ENCODE measurements at regions not wholly inside any gene's neighbourhood (a gene's known extent, or its start where the extent isn't known, plus 50 kb on each side); places are given as distances from the start of the nearest gene placed in this dataset.

DNA sequence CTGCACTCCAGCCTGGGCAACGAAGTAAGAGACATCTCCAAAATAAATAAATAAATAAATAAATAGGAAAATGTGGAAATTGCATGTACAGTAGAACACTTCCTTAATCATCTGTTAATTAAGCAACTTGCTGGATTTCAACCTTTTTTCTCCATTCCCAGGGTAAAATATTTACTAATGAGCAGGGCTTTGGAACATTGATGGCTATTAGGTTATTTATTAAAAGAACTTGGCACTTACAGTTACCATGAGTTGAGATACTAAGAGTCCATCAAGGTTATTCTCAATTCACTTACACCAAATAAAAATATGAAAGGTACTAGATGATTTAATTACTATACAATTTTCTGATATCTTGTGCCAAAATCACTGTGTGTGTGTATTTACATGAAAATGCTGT is 607.1 kb downstream of the PCDH18 start:
- DNase-seq (ENCODE audit: low read depth): no peak

GRCh38 chr4:136922066-136922465 is 610.2 kb downstream of the PCDH18 start:
- no peak for DNase-seq (ENCODE audit: low read depth)

- no peak for DNase-seq (ENCODE audit: low read depth)
Measured at GRCh38 chr4:136920092-136920881, 612.0 kb downstream of the PCDH18 start.

DNA sequence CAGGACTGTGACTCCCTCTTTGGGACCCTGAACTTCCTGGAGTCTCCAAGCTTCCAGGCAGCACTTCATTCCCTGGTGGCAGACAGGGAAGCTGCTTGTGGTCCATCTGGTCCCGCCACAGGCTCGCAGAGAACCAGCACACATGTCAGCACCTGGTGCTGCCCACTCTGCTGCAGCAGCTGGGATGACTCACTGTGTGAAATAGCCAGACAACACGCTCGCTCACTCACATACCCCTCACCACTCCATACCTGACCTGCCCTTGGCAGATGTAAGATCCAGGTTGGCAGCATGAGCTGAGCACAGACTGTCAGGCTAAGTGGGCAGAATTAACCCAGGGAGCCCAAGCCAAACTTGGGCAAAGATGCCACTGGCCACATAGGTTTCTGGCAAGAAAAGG is 613.5 kb downstream of the PCDH18 start:
- DNase-seq (ENCODE audit: low read depth): no peak

DNA sequence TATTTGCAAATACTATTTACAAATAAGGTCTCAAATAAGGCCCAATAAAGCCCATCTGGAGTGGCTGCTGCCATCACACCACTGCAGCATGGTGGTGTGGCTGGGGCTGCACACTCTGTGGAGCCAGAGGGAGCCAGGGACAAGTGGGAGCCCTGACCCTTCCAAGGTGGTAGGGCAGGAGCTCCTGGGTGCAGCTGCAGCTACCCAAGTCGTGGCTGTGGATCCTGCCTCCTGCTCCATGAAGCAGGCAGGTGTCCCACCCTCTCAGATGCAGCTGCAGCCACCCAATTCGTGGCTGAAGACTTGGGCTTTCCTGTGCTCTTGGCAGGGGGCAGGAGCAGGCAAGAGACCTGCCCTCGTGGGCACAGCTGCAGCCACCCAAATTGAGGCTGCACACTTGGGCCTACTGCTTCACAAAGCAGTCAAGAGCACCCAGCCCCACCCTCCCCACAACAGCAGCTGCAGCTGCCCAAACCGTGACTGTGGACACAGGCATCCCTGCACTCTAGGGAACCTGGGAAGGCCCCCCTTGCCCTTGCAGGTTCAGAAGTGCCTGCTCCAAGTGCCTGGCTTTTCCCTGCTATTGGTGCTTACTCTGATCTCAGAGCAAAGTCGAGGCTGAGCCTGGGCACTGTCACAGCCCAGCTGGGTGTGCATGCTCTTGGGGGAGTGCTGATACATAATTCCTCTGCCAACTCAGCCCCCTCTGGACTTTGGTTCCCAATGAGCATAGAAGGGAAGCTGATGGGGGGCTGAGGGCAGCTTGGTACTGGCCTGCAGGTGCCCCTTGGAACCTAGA is 614.8 kb downstream of the PCDH18 start:
- no peak for DNase-seq (ENCODE audit: low read depth)

GRCh38 chr4:136909626-136910025 is 622.7 kb downstream of the PCDH18 start:
- no peak for DNase-seq (ENCODE audit: low read depth)

DNA sequence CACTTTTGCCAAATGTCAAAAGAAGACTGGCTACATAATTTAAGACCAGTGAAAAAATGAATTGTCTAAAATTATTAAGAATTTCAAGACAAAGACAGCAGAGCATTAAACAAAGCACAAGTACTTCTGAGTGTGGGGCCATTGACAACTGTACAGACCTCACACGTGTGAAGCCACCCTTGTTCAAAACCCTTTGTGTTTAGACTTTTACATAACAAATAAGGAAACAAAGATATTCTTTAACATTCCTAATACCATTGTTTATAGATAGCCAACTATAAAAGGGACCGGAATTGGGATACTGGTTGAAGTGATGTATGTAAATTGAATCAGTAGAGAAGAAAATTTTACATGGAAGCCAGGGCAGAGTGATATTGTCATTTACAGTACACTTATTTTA is 624.2 kb downstream of the PCDH18 start:
- DNase-seq (ENCODE audit: low read depth): no peak

DNA sequence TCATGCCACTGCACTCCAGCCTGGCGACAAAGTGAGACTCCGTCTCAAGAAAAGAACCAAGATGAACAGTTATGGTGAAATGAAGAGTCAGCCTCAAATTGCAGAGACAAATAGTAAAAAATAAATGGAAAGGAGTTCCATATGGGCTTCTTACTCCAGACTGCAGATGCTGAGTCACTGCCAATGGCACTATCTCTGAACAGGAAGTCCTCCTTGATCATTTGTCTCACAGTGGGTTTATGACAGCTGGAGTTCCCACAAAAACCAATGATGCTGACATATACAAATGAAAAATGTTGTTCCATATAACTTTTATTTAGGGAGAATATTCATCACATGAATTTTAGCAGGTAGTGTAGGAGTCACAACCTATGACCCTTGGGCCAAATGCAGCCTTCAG is 631.6 kb downstream of the PCDH18 start:
- no peak for DNase-seq (ENCODE audit: low read depth)

DNA sequence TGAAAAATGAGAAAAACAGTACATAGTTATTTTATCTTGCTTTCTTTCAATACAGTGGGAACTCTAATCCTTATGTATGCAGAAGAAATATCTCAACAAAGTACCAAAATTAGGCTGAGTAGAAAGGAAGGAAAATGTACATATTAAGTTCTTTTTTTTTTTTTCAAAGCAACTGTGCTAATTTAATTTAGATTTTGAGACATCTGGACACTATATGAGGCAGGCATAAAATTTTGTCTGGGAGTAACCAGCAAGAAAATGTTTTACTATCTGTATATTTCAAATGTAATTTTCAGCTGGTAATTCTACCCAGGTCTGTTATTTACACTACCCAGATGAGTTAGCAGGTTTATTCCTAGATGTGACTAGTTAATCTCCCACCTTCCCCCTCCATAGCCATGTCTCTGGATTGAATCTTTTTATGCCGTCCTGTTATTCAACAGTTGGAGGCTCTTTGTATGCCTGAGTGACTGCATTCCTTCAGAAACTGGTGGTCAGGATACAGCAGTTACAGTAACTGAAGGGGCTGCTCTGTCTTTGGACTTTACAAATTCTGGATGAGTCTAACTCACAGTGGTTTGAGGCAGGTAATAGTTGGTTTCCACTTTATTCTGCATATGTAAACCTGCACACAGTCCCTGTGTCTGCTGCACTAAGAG is 633.6 kb downstream of the PCDH18 start:
- no peak for DNase-seq (ENCODE audit: low read depth)

DNA sequence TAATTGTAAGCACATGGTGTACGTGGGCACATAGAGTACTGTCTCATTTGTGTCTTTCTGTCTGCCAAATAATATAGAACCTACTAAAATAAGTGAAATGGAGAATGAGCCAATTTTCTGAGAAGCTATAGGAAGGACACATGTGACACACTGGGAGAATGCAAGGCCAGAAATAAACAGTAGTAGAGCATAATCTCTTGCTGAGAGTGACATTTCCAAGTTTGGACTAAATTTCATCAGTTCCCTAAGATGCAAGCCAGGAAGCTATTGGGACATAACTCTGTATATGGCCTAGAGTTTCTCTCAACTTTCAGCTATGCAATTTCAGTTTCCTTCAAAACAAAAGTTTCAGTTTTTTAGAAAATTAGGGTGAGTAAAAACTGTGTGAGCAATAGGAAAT is 638.7 kb downstream of the PCDH18 start:
- DNase-seq (ENCODE audit: low read depth): no peak

DNA sequence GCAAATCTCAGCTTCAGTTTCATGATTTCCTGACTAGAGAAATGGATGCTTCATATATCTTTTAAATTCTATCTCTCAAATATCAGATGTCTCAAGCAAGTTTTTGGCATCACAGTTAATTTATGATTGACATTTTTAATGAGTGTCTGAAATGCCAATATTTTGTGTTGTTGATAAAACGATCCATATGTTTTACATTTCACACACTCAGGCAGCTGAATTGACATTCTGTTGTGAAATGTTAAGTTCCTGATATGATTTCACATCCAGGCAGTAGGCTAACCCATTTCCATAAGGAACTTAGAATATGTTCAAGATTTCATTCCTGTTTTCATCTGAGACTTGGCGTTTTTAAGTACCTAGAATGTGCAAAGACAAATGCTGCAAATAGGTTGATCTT is 650.6 kb downstream of the PCDH18 start:
- no peak for DNase-seq (ENCODE audit: low read depth)

DNA sequence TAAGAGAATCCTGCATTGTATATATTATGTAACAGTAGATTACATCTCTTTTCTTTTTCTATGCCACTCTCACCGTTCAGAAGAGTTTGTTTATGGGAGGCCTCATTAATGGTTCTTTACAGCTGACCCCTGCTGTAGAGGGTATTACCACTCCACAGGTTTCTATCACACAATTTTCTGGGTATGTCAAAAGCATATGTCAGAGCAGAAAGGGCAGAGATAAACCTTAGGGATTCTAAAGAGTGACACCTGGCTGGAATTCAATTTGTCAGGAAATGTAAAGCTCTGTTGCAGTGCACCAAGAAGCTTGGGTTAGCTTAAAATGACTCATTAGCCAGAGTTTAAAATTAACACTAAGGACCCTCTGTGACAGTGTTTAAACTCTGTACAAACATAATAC is 658.7 kb downstream of the PCDH18 start:
- DNase-seq (ENCODE audit: low read depth): no peak

GRCh38 chr4:136867465-136867864 is 664.8 kb downstream of the PCDH18 start:
- no peak for DNase-seq (ENCODE audit: low read depth)

DNA sequence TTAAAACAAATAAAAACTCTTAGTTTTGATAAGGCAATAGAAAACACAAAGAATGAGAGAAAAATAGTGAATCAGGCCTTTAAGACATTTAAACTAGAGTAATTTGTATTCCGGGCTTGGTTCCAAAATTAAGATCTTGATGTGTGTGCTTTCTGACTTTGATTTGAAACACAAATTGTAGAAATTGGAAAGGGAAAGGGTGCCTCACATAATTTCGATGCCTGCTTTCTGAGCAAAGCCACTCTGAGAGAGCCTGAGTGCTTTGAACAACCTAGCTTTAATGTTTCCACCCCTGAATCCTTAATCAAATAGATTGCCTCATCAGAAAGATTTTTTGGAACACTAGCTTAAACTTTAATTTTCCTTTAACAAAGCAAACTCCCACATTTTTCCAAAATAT is 666.8 kb downstream of the PCDH18 start:
- no peak for DNase-seq (ENCODE audit: low read depth)

GRCh38 chr4:136864604-136865185 is 667.6 kb downstream of the PCDH18 start:
- peak; percentile 2 for DNase-seq (ENCODE audit: low read depth)

DNA sequence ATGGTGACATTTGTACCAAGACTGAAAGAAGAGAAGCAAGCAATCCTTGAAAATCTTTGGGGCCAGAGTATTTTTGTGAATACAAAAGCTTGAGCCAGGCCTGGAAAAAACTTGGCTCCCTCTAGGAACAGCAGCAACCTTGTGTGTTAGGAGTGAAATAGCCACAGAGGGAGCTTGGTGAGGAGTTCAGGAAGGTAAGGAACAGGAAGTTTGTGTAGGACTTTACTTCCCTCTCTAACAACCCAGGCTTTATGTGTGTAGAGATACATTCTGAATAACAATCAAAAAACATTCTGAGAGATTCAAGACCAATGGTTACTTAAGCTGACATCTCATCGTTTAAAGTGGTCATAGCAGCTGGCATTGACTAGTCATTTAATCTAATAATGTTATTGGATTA is 668.5 kb downstream of the PCDH18 start:
- no peak for DNase-seq (ENCODE audit: low read depth)

- no peak for DNase-seq (ENCODE audit: low read depth)
Measured at GRCh38 chr4:136862653-136863052, 669.6 kb downstream of the PCDH18 start.

DNA sequence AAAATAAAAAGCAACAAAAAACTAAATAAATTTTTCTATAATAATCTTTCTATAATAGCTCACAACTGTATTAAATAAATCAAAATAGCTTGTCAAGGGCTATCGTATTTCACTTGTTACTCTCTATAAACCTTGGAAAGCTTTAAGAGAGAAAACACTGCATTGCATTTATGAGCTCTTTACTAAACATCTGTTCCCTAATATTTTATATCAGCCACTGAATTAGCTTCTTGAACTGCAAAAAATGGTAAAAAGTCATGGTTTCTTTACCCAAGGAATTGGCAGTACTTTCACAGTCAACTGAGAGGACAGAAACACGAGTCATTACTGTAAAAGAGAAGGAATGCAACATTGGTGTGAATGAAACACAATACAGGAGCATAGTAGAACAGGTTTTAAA is 671.2 kb downstream of the PCDH18 start:
- no peak for DNase-seq (ENCODE audit: low read depth)

- no peak for DNase-seq (ENCODE audit: low read depth)
Measured at GRCh38 chr4:136858903-136859302, 673.4 kb downstream of the PCDH18 start.

GRCh38 chr4:136855886-136856285 is 676.4 kb downstream of the PCDH18 start:
- DNase-seq (ENCODE audit: low read depth): no peak

- no peak for DNase-seq (ENCODE audit: low read depth)
Measured at GRCh38 chr4:136850446-136850845, 681.8 kb downstream of the PCDH18 start.

GRCh38 chr4:136847881-136848621 is 684.2 kb downstream of the PCDH18 start:
- no peak for DNase-seq (ENCODE audit: low read depth)

Data from activated T-cell treated with anti-CD3 and anti-CD28 coated beads for 24 hours (primary cell).